A673 (cell line): ENCODE measurements at regions not wholly inside any gene's neighbourhood (a gene's known extent, or its start where the extent isn't known, plus 50 kb on each side); places are given as distances from the start of the nearest gene placed in this dataset.

Source experiments
- BruUV-seq: library from RNA; stranded (reverse); fragments of 400-500 nt; replicated peaks from 2 replicates; lab custom pipeline; 2021; lab: Mats Ljungman, UMichigan
- CTCF ChIA-PET: fragments of 300-600 bp; sonication (Branson Sonifier 250); formaldehyde crosslinking; loops from one replicate; lab custom pipeline; 2022; ENCODE audit warnings: antibody characterized with exemption; lab: Charles Lee
- POLR2A ChIA-PET: fragments of 300-600 bp; sonication (Branson Sonifier 250); formaldehyde crosslinking; loops from one replicate; lab custom pipeline; 2022; ENCODE audit warnings: antibody characterized with exemption; ENCODE audit not compliant: low non-redundant PET; lab: Charles Lee
- DNase-seq: peaks from one replicate; pipeline ENCODE4 v3.0.0-alpha.2; 2015; ENCODE audit warnings: low spot score
- H3K27ac ChIP-seq: fragments of 200-600 bp; sonication (generic); 2 replicates; pipeline ENCODE4 v1.5.1; 2016; ENCODE audit warnings: mixed run types, low read depth, mild to moderate bottlenecking, mixed read lengths, antibody characterized with exemption, low read length; ENCODE audit not compliant: poor library complexity, severe bottlenecking
- H3K27me3 ChIP-seq: fragments of 200-600 bp; sonication (generic); replicated peaks from 2 replicates; pipeline ENCODE4 v1.6.1; 2017; ENCODE audit warnings: mixed run types, low read depth, mild to moderate bottlenecking, mixed read lengths, antibody characterized with exemption, low read length; ENCODE audit not compliant: insufficient read depth, poor library complexity
- H3K36me3 ChIP-seq: fragments of 200-600 bp; sonication (generic); 2 replicates; pipeline ENCODE4 v1.6.1; 2016; ENCODE audit warnings: mixed run types, mild to moderate bottlenecking, mixed read lengths, antibody characterized with exemption, low read length; ENCODE audit not compliant: insufficient read depth, poor library complexity, severe bottlenecking
- H3K4me1 ChIP-seq: fragments of 200-600 bp; sonication (generic); 2 replicates; pipeline ENCODE4 v1.6.1; 2017; ENCODE audit warnings: mixed run types, mild to moderate bottlenecking, mixed read lengths, antibody characterized with exemption, low read length; ENCODE audit not compliant: insufficient read depth, poor library complexity, severe bottlenecking
- H3K4me3 ChIP-seq: fragments of 200-600 bp; sonication (generic); 2 replicates; pipeline ENCODE4 v1.5.1; 2016; ENCODE audit warnings: low read depth, mixed run types, mild to moderate bottlenecking, mixed read lengths, low read length; ENCODE audit not compliant: poor library complexity, severe bottlenecking
- H3K9me3 ChIP-seq: fragments of 200-600 bp; sonication (generic); 2 replicates; pipeline ENCODE4 v1.6.1; 2016; ENCODE audit warnings: mixed run types, low read depth, mild to moderate bottlenecking, mixed read lengths, antibody characterized with exemption, low read length; ENCODE audit not compliant: poor library complexity, severe bottlenecking
- EZH2 ChIP-seq: fragments of 200-600 bp; sonication (generic); IDR thresholded peaks from 2 replicates; pipeline ENCODE4 v1.6.1; 2017; ENCODE audit warnings: borderline replicate concordance, low read depth, mild to moderate bottlenecking, mixed read lengths, antibody characterized with exemption, low read length; ENCODE audit not compliant: poor library complexity, severe bottlenecking
- intact Hi-C: fragments of 100-400 bp; cut with micrococcal nuclease; formaldehyde crosslinking; loops from one replicate; pipeline ENCODE4 v1.10.0; 2022; ENCODE audit not compliant: unreplicated experiment
- TF ChIP-seq, protein P1 (sequence below): fragments of 300-800, 200-600 bp; sonication (generic); conservative IDR thresholded peaks from 2 replicates; pipeline ENCODE4 v1.5.1; 2017; ENCODE audit warnings: low read depth, mild to moderate bottlenecking, antibody characterized with exemption, low read length, moderate library complexity, mixed read lengths

DNA sequence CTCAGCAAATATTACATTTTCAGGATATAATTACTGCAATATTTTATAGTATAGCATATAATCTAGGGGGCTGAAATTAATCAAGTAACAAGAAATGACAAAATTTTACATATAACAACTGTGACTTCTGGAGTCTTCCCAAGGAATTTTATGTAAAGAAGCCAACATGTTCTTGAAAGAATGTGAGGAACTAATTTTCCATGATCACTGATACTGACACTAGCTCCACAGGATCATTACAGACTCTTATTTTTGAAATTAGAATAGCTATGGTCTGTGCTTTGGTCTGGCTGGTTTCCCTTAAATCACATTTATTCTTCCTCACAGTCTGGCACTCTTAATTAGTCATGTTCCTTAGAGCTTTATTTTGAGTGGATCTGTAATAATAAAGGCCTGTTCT lies 267.7 kb upstream of the SEMA3A start:
- peaks cover 4% of the 10 kb centered on the region for H3K4me1 ChIP-seq
- H3K36me3 ChIP-seq, result no peaks in the 10 kb centered on the region
- DNase-seq, result no peak
- H3K4me3 ChIP-seq, result no peak overlapping the region
- TF ChIP-seq, protein P1, sequence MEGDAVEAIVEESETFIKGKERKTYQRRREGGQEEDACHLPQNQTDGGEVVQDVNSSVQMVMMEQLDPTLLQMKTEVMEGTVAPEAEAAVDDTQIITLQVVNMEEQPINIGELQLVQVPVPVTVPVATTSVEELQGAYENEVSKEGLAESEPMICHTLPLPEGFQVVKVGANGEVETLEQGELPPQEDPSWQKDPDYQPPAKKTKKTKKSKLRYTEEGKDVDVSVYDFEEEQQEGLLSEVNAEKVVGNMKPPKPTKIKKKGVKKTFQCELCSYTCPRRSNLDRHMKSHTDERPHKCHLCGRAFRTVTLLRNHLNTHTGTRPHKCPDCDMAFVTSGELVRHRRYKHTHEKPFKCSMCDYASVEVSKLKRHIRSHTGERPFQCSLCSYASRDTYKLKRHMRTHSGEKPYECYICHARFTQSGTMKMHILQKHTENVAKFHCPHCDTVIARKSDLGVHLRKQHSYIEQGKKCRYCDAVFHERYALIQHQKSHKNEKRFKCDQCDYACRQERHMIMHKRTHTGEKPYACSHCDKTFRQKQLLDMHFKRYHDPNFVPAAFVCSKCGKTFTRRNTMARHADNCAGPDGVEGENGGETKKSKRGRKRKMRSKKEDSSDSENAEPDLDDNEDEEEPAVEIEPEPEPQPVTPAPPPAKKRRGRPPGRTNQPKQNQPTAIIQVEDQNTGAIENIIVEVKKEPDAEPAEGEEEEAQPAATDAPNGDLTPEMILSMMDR, result no peak
- TF ChIP-seq EZH2, result no peak
- intact Hi-C loops, result no loop called here
- CTCF ChIA-PET, result no interaction called here
- POLR2A ChIA-PET, result no interaction called here
- no peak overlapping the region for H3K27ac ChIP-seq
- BruUV-seq, result no TSS peak
- no peaks in the 10 kb centered on the region for H3K9me3 ChIP-seq
- no peaks in the 10 kb centered on the region for H3K27me3 ChIP-seq

- Histone ChIP-seq H3K36me3 (no peaks in the 10 kb centered on the region), H3K9me3 (no peaks in the 10 kb centered on the region), H3K4me3 (no peak overlapping the region), H3K4me1 (peaks cover 4% of the 10 kb centered on the region), H3K27ac (no peak overlapping the region), H3K27me3 (no peaks in the 10 kb centered on the region)
- no TSS peak for BruUV-seq
- TF ChIP-seq, protein P1, result no peak
- no peak for TF ChIP-seq EZH2
- intact Hi-C loops, result no loop called here
- peak; percentile 3 for DNase-seq
- ChIA-PET POLR2A (no interaction called here), CTCF (no interaction called here)
Observed at GRCh38 chr7:84461093-84461492, 266.5 kb upstream of the SEMA3A start.

GRCh38 chr7:84455788-84456187 lies 261.2 kb upstream of the SEMA3A start:
- Histone ChIP-seq H3K4me3 (no peak overlapping the region), H3K27me3 (no peaks in the 10 kb centered on the region), H3K36me3 (no peaks in the 10 kb centered on the region), H3K27ac (no peak overlapping the region), H3K9me3 (no peaks in the 10 kb centered on the region), H3K4me1 (peaks cover 15% of the 10 kb centered on the region)
- peak; percentile 59 for DNase-seq
- no TSS peak for BruUV-seq
- TF ChIP-seq EZH2, result no peak
- ChIA-PET POLR2A (no interaction called here), CTCF (no interaction called here)
- intact Hi-C loops, result loop anchor here (10.0 kb wide), 1 partner anchor 261 kb away; the partner anchor contains the start of gene SEMA3A
